IMR-90 (cell line): ENCODE measurements at regions not wholly inside any gene's neighbourhood (a gene's known extent, or its start where the extent isn't known, plus 50 kb on each side); places are given as distances from the start of the nearest gene placed in this dataset.

Experiments used
- ATAC-seq: fragments of 200-7000 bp; cut with Tn5 transposase; 2 replicates; pipeline ENCODE4 v1.9.1; 2020; ENCODE audit warnings: low read depth, mild to moderate bottlenecking, moderate library complexity
- BruUV-seq: library from RNA; stranded (reverse); fragments of 400-500 nt; replicated peaks from 2 replicates; lab custom pipeline; 2021; lab: Mats Ljungman, UMichigan
- CTCF ChIA-PET: fragments of 300-600 bp; formaldehyde crosslinking; extraction: SDS; loops from one replicate; lab custom pipeline; 2021; ENCODE audit warnings: antibody characterized with exemption; lab: Yijun Ruan, JAX
- POLR2A ChIA-PET: fragments of 300-600 bp; sonication (Branson Sonifier 250); formaldehyde crosslinking; loops from one replicate; lab custom pipeline; 2022; ENCODE audit warnings: antibody characterized with exemption; ENCODE audit not compliant: unreplicated experiment; lab: Charles Lee
- DNase-seq: peaks from one replicate; pipeline ENCODE4 v3.0.0; 2013
- H2AFZ ChIP-seq: replicated peaks from 2 replicates; pipeline ENCODE3; 2013; ENCODE audit warnings: low read length, mild to moderate bottlenecking; ENCODE audit not compliant: poor library complexity
- H2AK5ac ChIP-seq: 2 replicates; pipeline ENCODE4 v1.6.1; 2013; ENCODE audit warnings: low read depth, low read length, inconsistent platforms
- H2AK9ac ChIP-seq: replicated peaks from 2 replicates; pipeline ENCODE3; 2013; ENCODE audit warnings: mild to moderate bottlenecking, low read depth, low read length, moderate library complexity; ENCODE audit not compliant: poor library complexity
- H2BK120ac ChIP-seq: 2 replicates; pipeline ENCODE4 v1.6.1; 2013; ENCODE audit warnings: low read depth, low read length, inconsistent platforms
- H2BK15ac ChIP-seq: 3 replicates; pipeline ENCODE4 v1.6.1; 2013; ENCODE audit warnings: low read depth, low read length, inconsistent platforms
- H2BK20ac ChIP-seq: 2 replicates; pipeline ENCODE4 v1.6.1; 2013; ENCODE audit warnings: low read depth, mild to moderate bottlenecking, inconsistent platforms, low read length, moderate library complexity
- H2BK5ac ChIP-seq: 2 replicates; pipeline ENCODE4 v1.6.1; 2013; ENCODE audit warnings: mild to moderate bottlenecking, low read depth, low read length, inconsistent platforms; ENCODE audit not compliant: poor library complexity, severe bottlenecking
- H3K14ac ChIP-seq: replicated peaks from 2 replicates; pipeline ENCODE4 v1.6.1; 2013; ENCODE audit warnings: low read depth, low read length, inconsistent platforms
- H3K18ac ChIP-seq: 2 replicates; pipeline ENCODE4 v1.6.1; 2013; ENCODE audit warnings: low read depth, low read length, control low read depth
- H3K23ac ChIP-seq: 2 replicates; pipeline ENCODE4 v1.6.1; 2013; ENCODE audit warnings: low read depth, low read length, inconsistent platforms
- H3K27ac ChIP-seq: 2 replicates; pipeline ENCODE4 v1.5.1; 2013; ENCODE audit warnings: mild to moderate bottlenecking, control low read depth, low read length; ENCODE audit not compliant: insufficient read depth
- H3K27me3 ChIP-seq: 2 replicates; pipeline ENCODE4 v1.6.1; 2013; ENCODE audit warnings: low read length; ENCODE audit not compliant: control insufficient read depth, insufficient read depth
- H3K36me3 ChIP-seq: 2 replicates; pipeline ENCODE4 v1.6.1; 2013; ENCODE audit warnings: low read length, mixed read lengths; ENCODE audit not compliant: control insufficient read depth, insufficient read depth
- H3K4ac ChIP-seq: 2 replicates; pipeline ENCODE4 v1.6.1; 2013; ENCODE audit warnings: low read depth, low read length, inconsistent platforms
- H3K4me1 ChIP-seq: 2 replicates; pipeline ENCODE4 v1.6.1; 2013; ENCODE audit warnings: low read length, mixed read lengths; ENCODE audit not compliant: control insufficient read depth, insufficient read depth
- H3K4me2 ChIP-seq: 2 replicates; pipeline ENCODE4 v1.6.1; 2013; ENCODE audit warnings: low read depth, mild to moderate bottlenecking, control low read depth, low read length, moderate library complexity
- H3K4me3 ChIP-seq: 2 replicates; pipeline ENCODE4 v1.5.1; 2013; ENCODE audit warnings: low read depth, mild to moderate bottlenecking, control low read depth, low read length, moderate library complexity; ENCODE audit not compliant: insufficient read depth
- H3K56ac ChIP-seq: 2 replicates; pipeline ENCODE4 v1.6.1; 2013; ENCODE audit warnings: low read length, inconsistent platforms; ENCODE audit not compliant: insufficient read depth; ENCODE audit errors: extremely low read depth
- H3K79me1 ChIP-seq, 2 experiments: 2 replicates each; pipeline ENCODE4 v1.6.1; 2013; ENCODE audit warnings: low read length in 2 of 2, inconsistent platforms in 1 of 2, low read depth in 1 of 2
- H3K9ac ChIP-seq: 2 replicates; pipeline ENCODE4 v1.6.1; 2013; ENCODE audit warnings: low read depth, low read length, control low read depth
- H3K9me1 ChIP-seq: 2 replicates; pipeline ENCODE4 v1.6.1; 2013; ENCODE audit warnings: low read length, inconsistent platforms; ENCODE audit not compliant: insufficient read depth
- H3K9me3 ChIP-seq: 2 replicates; pipeline ENCODE4 v1.6.1; 2013; ENCODE audit warnings: low read length; ENCODE audit not compliant: control insufficient read depth, insufficient read depth
- H4K20me1 ChIP-seq: 2 replicates; pipeline ENCODE4 v1.6.1; 2013; ENCODE audit warnings: low read length, inconsistent platforms; ENCODE audit not compliant: insufficient read depth
- H4K5ac ChIP-seq: 2 replicates; pipeline ENCODE4 v1.6.1; 2013; ENCODE audit warnings: mild to moderate bottlenecking, low read depth, low read length, control low read depth
- H4K8ac ChIP-seq, 2 experiments: 2 replicates each; pipeline ENCODE4 v1.6.1; 2013; ENCODE audit warnings: low read depth in 2 of 2, low read length in 2 of 2, control low read depth in 1 of 2, inconsistent platforms in 1 of 2
- H4K91ac ChIP-seq: 2 replicates; pipeline ENCODE4 v1.6.1; 2013; ENCODE audit warnings: low read depth, low read length, inconsistent platforms; ENCODE audit not compliant: insufficient read depth
- BHLHE40 ChIP-seq: fragments of 150-350 bp; IDR thresholded peaks from 2 replicates; pipeline ENCODE4 v1.6.1; 2016; ENCODE audit warnings: mild to moderate bottlenecking, low read depth, low read length
- CEBPB ChIP-seq: IDR thresholded peaks from 2 replicates; pipeline ENCODE4 v1.6.1; 2012; ENCODE audit warnings: low read depth, low read length, improper control_type of control experiment
- CHD1 ChIP-seq: IDR thresholded peaks from 2 replicates; pipeline ENCODE4 v1.6.1; 2012; ENCODE audit warnings: low read depth, low read length, improper control_type of control experiment
- FOS ChIP-seq: fragments of 150-350 bp; IDR thresholded peaks from 2 replicates; pipeline ENCODE4 v1.6.1; 2016; ENCODE audit warnings: low read depth, low read length
- MAFK ChIP-seq: IDR thresholded peaks from 2 replicates; pipeline ENCODE4 v1.6.1; 2012; ENCODE audit warnings: low read depth, low read length, improper control_type of control experiment
- MAZ ChIP-seq: IDR thresholded peaks from 2 replicates; pipeline ENCODE4 v1.6.1; 2012; ENCODE audit warnings: low read depth, mild to moderate bottlenecking, low read length, improper control_type of control experiment, moderate library complexity, borderline replicate concordance
- MXI1 ChIP-seq: IDR thresholded peaks from 2 replicates; pipeline ENCODE4 v1.6.1; 2012; ENCODE audit warnings: low read depth, mild to moderate bottlenecking, low read length, moderate library complexity, borderline replicate concordance
- NFE2L2 ChIP-seq: fragments of 150-350 bp; IDR thresholded peaks from 2 replicates; pipeline ENCODE4 v1.6.1; 2016; ENCODE audit warnings: low read depth, mild to moderate bottlenecking, low read length
- POLR2A ChIP-seq: IDR thresholded peaks from 2 replicates; pipeline ENCODE4 v1.6.1; 2012; ENCODE audit warnings: mild to moderate bottlenecking, low read depth, low read length
- RAD21 ChIP-seq: IDR thresholded peaks from 2 replicates; pipeline ENCODE4 v1.6.1; 2012; ENCODE audit warnings: low read length, improper control_type of control experiment
- RCOR1 ChIP-seq: IDR thresholded peaks from 2 replicates; pipeline ENCODE4 v1.6.1; 2012; ENCODE audit warnings: mild to moderate bottlenecking, low read length, improper control_type of control experiment; ENCODE audit not compliant: insufficient replicate concordance
- RFX5 ChIP-seq: IDR thresholded peaks from 2 replicates; pipeline ENCODE4 v1.8.0; 2012; ENCODE audit warnings: low read depth, mild to moderate bottlenecking, low read length, moderate library complexity
- SMC3 ChIP-seq: fragments of 150-350 bp; IDR thresholded peaks from 2 replicates; pipeline ENCODE4 v1.6.1; 2016; ENCODE audit warnings: low read depth, mild to moderate bottlenecking, antibody characterized with exemption, low read length, moderate library complexity
- WGBS, 2 experiments: methylation state at CpG; one replicate each; pipeline versions ENCODE4 v1.1.5 to v1.1.7; 2013; ENCODE audit warnings: missing lambda C conversion rate in 2 of 2; ENCODE audit not compliant: insufficient read length in 1 of 2; ENCODE audit errors: extremely low coverage in 2 of 2; 5-methylcytosine and 5-hydroxymethylcytosine counted together
- dilution Hi-C: fragments of 300-500 bp; cut with HindIII; formaldehyde crosslinking; loops from one replicate; pipeline ENCODE4 v1.14.3; 2018; ENCODE audit warnings: low sequenced_read_pairs; ENCODE audit not compliant: unreplicated experiment
- in situ Hi-C: fragments of 300-500 bp; cut with MboI; formaldehyde crosslinking; loops from 3 replicates; pipeline ENCODE4 v1.14.3; 2019; ENCODE audit warnings: low sequenced_read_pairs, inconsistent platforms, mixed read lengths
- intact Hi-C: fragments of 100-400 bp; cut with micrococcal nuclease; formaldehyde crosslinking; loops from 2 replicates; pipeline ENCODE4 v1.10.0; 2022
- TF ChIP-seq, protein P1 (sequence below): conservative IDR thresholded peaks from 2 replicates; pipeline ENCODE4 v1.5.1; 2012; ENCODE audit warnings: mild to moderate bottlenecking, low read depth, low read length, improper control_type of control experiment
- TF ChIP-seq, protein P2 (sequence below): fragments of 150-350 bp; IDR thresholded peaks from 2 replicates; pipeline ENCODE4 v1.6.1; 2017; ENCODE audit warnings: mild to moderate bottlenecking, antibody characterized with exemption, low read length, low read depth
- TF ChIP-seq, protein P3 (sequence below): fragments of 150-350 bp; IDR thresholded peaks from 2 replicates; pipeline ENCODE4 v1.6.1; 2016; ENCODE audit warnings: low read depth, mild to moderate bottlenecking, low read length, moderate library complexity, borderline replicate concordance

DNA sequence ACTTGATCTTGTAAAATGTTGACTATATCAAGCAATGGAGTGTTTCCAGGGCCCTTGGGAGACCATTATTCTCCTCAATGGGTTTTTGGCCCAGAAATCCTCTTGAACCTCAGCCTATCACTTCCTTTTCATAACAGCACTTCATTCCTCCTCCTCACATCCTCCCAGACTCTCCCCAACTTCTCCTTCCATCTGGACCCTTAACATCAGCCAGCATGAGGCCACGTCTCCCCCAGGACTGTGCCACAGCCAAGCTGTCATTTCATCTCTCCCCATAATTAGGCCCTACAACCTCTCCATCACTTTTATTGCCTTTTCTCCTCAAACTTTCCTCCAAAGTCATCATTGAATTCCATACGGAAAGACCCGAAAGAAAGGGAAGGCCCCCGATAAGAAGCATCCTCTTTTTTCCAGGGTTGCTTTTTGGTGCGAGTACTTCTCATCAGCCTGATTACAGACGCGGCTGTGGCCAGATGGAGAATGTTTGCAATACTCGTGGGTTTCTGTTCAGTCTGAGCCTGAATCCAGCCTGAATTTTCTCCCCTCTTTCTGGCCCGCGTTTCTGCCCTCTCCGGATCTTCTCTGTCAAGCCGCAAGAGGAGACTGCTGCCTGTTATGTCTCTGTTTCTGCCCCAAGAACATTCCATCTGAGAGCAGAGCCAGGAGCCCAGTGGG, 52.7 kb upstream of the SLC25A33 start:
- H4K5ac ChIP-seq = no peak overlapping the region
- no TSS peak for BruUV-seq

More for the DNA sequence above, 52.7 kb upstream of the SLC25A33 start:
- Histone ChIP-seq H3K9me1 (no peaks in the 10 kb centered on the region), H3K56ac (no peak overlapping the region), H3K4ac (no peak overlapping the region), H4K91ac (no peak overlapping the region), H3K4me2 (no peak overlapping the region), H3K18ac (no peak overlapping the region), H3K27ac (no peak overlapping the region), H3K27me3 (peaks cover 37% of the 10 kb centered on the region), H2BK20ac (no peak overlapping the region), H2BK120ac (no peak overlapping the region), H3K79me1 (no peaks in the 10 kb centered on the region), H4K8ac (no peak overlapping the region), H3K4me3 (no peak overlapping the region), H3K36me3 (no peaks in the 10 kb centered on the region), H3K14ac (no peak overlapping the region), H3K23ac (no peak overlapping the region), H3K9ac (no peak overlapping the region), H2BK5ac (no peak overlapping the region), H2AFZ (no peak overlapping the region), H3K4me1 (no peaks in the 10 kb centered on the region), H2AK9ac (no peak overlapping the region), H4K20me1 (no peaks in the 10 kb centered on the region), H2AK5ac (no peak overlapping the region), H3K9me3 (no peaks in the 10 kb centered on the region), H2BK15ac (no peak overlapping the region)
- ATAC-seq (no peak), DNase-seq (no peak)
- TF ChIP-seq SMC3 (no peak), MAZ (no peak), MAFK (no peak), MXI1 (no peak), BHLHE40 (no peak), NFE2L2 (no peak), RAD21 (no peak), POLR2A (no peak), FOS (no peak), RCOR1 (no peak), RFX5 (no peak), CEBPB (no peak), CHD1 (no peak)
- TF ChIP-seq, protein P1, sequence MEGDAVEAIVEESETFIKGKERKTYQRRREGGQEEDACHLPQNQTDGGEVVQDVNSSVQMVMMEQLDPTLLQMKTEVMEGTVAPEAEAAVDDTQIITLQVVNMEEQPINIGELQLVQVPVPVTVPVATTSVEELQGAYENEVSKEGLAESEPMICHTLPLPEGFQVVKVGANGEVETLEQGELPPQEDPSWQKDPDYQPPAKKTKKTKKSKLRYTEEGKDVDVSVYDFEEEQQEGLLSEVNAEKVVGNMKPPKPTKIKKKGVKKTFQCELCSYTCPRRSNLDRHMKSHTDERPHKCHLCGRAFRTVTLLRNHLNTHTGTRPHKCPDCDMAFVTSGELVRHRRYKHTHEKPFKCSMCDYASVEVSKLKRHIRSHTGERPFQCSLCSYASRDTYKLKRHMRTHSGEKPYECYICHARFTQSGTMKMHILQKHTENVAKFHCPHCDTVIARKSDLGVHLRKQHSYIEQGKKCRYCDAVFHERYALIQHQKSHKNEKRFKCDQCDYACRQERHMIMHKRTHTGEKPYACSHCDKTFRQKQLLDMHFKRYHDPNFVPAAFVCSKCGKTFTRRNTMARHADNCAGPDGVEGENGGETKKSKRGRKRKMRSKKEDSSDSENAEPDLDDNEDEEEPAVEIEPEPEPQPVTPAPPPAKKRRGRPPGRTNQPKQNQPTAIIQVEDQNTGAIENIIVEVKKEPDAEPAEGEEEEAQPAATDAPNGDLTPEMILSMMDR = no peak
- TF ChIP-seq, protein P2, sequence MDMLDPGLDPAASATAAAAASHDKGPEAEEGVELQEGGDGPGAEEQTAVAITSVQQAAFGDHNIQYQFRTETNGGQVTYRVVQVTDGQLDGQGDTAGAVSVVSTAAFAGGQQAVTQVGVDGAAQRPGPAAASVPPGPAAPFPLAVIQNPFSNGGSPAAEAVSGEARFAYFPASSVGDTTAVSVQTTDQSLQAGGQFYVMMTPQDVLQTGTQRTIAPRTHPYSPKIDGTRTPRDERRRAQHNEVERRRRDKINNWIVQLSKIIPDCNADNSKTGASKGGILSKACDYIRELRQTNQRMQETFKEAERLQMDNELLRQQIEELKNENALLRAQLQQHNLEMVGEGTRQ = no peak
- TF ChIP-seq, protein P3, sequence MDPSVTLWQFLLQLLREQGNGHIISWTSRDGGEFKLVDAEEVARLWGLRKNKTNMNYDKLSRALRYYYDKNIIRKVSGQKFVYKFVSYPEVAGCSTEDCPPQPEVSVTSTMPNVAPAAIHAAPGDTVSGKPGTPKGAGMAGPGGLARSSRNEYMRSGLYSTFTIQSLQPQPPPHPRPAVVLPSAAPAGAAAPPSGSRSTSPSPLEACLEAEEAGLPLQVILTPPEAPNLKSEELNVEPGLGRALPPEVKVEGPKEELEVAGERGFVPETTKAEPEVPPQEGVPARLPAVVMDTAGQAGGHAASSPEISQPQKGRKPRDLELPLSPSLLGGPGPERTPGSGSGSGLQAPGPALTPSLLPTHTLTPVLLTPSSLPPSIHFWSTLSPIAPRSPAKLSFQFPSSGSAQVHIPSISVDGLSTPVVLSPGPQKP = no peak
- in situ Hi-C loops = loop anchor here (25.0 kb wide), 2 partner anchors 349 to 574 kb away; partner anchors contain the start of gene GPR157
- dilution Hi-C loops = no loop called here
- intact Hi-C loops = no loop called here
- CTCF ChIA-PET = interaction anchor here (0.6 kb wide), 1 partner anchor 252 kb away, joined by 3 read pairs; the partner anchor contains the start of gene H6PD
- 60% methylated on average over 2 of the region's 12 CpGs; no CpG with 5 or more reads in 1 of the 2 experiments for WGBS, 2 experiments
- POLR2A ChIA-PET = no interaction called here
